T-helper 2 cell treated with Interferon-gamma antibody and Interleukin-4, amounts not matched to agents 5 μg/mL and 100 μg/mL, for 36 hours (primary cell): ENCODE measurements at regions not wholly inside any gene's neighbourhood (a gene's known extent, or its start where the extent isn't known, plus 50 kb on each side); places are given as distances from the start of the nearest gene placed in this dataset.

ENCODE experiments used
- DNase-seq: peaks from one replicate; pipeline ENCODE4 v3.0.0; 2021; ENCODE audit warnings: low spot score
- H3K27ac Mint-ChIP-seq: one replicate; pipeline ENCODE4 v1.8.0; 2021; ENCODE audit warnings: mild to moderate bottlenecking, mixed read lengths
- H3K27me3 Mint-ChIP-seq: one replicate; pipeline ENCODE4 v1.8.0; 2021; ENCODE audit warnings: low read depth, mixed read lengths
- H3K36me3 Mint-ChIP-seq: one replicate; pipeline ENCODE4 v1.8.0; 2021; ENCODE audit warnings: low read depth, mixed read lengths
- H3K4me1 Mint-ChIP-seq: one replicate; pipeline ENCODE4 v1.8.0; 2021; ENCODE audit warnings: low read depth, mixed read lengths
- H3K4me3 Mint-ChIP-seq: one replicate; pipeline ENCODE4 v1.8.0; 2022; ENCODE audit warnings: mild to moderate bottlenecking, moderate library complexity, mixed read lengths
- H3K9me3 Mint-ChIP-seq: one replicate; pipeline ENCODE4 v1.8.0; 2021; ENCODE audit warnings: mixed read lengths

GRCh38 chr2:5036256-5036655, 655.9 kb upstream of the SOX11 start:
- Mint-ChIP-seq H3K4me3 (no peak overlapping the region), H3K27ac (no peak overlapping the region), H3K36me3 (no peaks in the 10 kb centered on the region), H3K27me3 (no peaks in the 10 kb centered on the region), H3K4me1 (no peaks in the 10 kb centered on the region), H3K9me3 (peaks cover 36% of the 10 kb centered on the region)
- no peak for DNase-seq

DNA sequence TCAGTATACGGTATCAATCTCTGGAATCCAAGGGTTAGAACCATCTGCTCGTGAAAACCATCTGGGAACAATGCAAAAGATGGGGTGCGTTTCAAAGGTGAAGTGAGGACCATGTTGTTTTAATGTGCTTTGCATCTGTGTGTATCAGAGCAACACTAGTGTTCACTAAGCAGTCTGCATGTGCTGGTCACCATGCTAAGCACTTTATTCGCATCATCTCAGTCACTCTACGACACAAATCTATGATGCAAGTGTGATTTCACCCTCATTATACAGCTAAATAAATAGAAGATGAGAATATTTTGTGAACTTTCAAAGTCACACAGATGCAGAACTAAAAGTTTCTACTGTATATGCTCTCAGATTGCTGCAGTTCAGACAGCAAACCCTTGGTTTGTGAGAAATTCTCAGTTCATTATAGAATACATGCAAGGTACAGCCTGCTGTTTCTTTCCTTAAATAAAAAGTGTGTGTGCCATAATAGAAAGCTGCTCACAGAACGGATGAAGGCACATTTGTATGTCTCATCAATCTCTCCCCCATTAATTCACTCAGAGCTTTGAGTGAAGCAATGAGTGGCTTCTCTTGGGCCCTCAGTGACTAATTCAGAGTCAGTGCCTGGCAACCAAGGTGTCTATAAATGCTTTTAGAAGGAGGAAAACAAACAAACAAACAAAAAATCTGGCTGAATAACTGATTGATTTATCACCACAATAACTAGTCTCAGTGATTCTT, 652.8 kb upstream of the SOX11 start:
- Mint-ChIP-seq H3K4me1 (no peaks in the 10 kb centered on the region), H3K27ac (no peak overlapping the region), H3K27me3 (no peaks in the 10 kb centered on the region), H3K36me3 (no peaks in the 10 kb centered on the region), H3K4me3 (no peak overlapping the region), H3K9me3 (peaks cover 28% of the 10 kb centered on the region)
- no peak for DNase-seq

- Mint-ChIP-seq H3K36me3 (no peaks in the 10 kb centered on the region), H3K4me3 (no peak overlapping the region), H3K27ac (no peak overlapping the region), H3K4me1 (no peaks in the 10 kb centered on the region), H3K9me3 (peaks cover 32% of the 10 kb centered on the region), H3K27me3 (no peaks in the 10 kb centered on the region)
- no peak for DNase-seq
Observed at GRCh38 chr2:5040571-5040970, 651.6 kb upstream of the SOX11 start.

- Mint-ChIP-seq H3K4me3 (no peak overlapping the region), H3K9me3 (peaks cover 32% of the 10 kb centered on the region), H3K27me3 (no peaks in the 10 kb centered on the region), H3K27ac (no peak overlapping the region), H3K4me1 (no peaks in the 10 kb centered on the region), H3K36me3 (no peaks in the 10 kb centered on the region)
- no peak for DNase-seq
Observed at GRCh38 chr2:5041501-5041900, 650.7 kb upstream of the SOX11 start.

GRCh38 chr2:5042666-5043440, 649.3 kb upstream of the SOX11 start:
- no peak for DNase-seq
- H3K36me3 Mint-ChIP-seq, result no peaks in the 10 kb centered on the region
- no peaks in the 10 kb centered on the region for H3K27me3 Mint-ChIP-seq
- no peak overlapping the region for H3K27ac Mint-ChIP-seq
- H3K4me1 Mint-ChIP-seq, result no peaks in the 10 kb centered on the region
- no peak overlapping the region for H3K4me3 Mint-ChIP-seq
- H3K9me3 Mint-ChIP-seq, result peaks cover 28% of the 10 kb centered on the region

- Mint-ChIP-seq H3K36me3 (no peaks in the 10 kb centered on the region), H3K9me3 (peaks cover 26% of the 10 kb centered on the region), H3K4me1 (no peaks in the 10 kb centered on the region), H3K4me3 (no peak overlapping the region), H3K27me3 (no peaks in the 10 kb centered on the region), H3K27ac (no peak overlapping the region)
- no peak for DNase-seq
Observed at GRCh38 chr2:5051300-5051699, 640.9 kb upstream of the SOX11 start.

DNA sequence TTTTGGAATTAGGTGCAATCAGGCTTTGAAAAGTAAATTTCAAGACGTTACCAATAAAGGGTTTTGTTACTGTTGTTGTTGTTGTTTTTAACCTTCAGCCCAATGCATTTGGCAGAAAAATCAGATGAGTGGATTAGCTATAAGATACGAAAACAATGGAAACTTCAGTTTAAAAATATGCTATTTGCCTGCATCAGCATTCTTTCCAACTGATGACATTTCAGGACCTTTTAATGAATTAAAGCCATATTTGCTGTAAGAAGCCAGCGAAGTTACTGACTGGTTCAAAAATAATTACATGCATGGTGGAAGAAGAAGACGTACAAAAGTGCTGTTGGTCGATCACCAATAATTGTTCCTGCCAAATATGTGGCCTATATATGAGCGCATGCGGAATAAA, 639.3 kb upstream of the SOX11 start:
- Mint-ChIP-seq H3K4me1 (no peaks in the 10 kb centered on the region), H3K27ac (no peak overlapping the region)

DNA sequence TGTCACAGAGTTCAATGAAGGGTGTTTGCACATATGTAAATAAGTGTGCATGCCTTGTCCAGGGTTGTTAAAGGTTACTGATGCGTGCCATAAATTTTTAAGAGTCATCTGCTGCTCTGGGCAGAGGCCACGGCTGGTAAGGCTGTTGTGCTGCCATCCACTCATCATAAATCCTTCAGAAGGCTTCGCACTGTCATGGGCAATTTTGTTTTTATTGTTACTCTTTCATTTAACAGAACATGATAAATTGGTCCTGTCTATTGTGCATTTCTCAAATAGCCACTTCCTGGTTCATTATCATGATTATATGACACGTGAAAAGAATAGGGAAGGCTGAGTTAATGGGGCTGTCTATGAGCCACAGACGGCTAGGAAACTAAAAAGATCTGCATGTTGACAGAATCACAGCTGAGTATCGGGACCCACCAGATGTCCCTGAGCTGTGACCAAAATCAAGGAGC, 634.3 kb upstream of the SOX11 start:
- H3K4me3 Mint-ChIP-seq, result no peak overlapping the region
- H3K9me3 Mint-ChIP-seq, result peaks cover 29% of the 10 kb centered on the region
- H3K4me1 Mint-ChIP-seq, result no peaks in the 10 kb centered on the region
- no peaks in the 10 kb centered on the region for H3K36me3 Mint-ChIP-seq
- H3K27me3 Mint-ChIP-seq, result no peaks in the 10 kb centered on the region
- no peak for DNase-seq
- no peak overlapping the region for H3K27ac Mint-ChIP-seq

More for the DNA sequence above, 639.3 kb upstream of the SOX11 start:
- Mint-ChIP-seq H3K4me3 (no peak overlapping the region), H3K36me3 (no peaks in the 10 kb centered on the region), H3K27me3 (no peaks in the 10 kb centered on the region), H3K9me3 (peaks cover 29% of the 10 kb centered on the region)
- DNase-seq, result no peak

DNA sequence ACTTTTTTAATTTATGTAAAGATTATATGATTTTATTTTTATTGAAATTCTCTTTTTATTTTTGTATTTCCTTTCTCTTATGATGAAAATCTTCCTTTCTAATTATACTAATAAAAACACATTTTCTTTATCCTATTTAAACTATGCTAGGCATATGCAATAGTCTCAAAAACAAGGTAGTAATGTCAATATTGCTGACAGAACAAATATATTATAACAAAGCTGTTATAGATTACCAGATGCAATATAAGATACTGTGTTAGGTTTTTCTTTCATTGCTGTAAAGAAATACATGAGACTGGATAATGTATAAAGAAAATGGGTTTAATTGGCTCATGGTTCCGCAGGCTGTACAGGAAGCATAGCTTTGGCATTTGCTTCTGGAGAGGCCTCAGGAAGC, 631.2 kb upstream of the SOX11 start:
- H3K4me3 Mint-ChIP-seq, result no peak overlapping the region
- no peak for DNase-seq
- H3K9me3 Mint-ChIP-seq, result peaks cover 30% of the 10 kb centered on the region
- no peak overlapping the region for H3K27ac Mint-ChIP-seq
- no peaks in the 10 kb centered on the region for H3K4me1 Mint-ChIP-seq
- H3K36me3 Mint-ChIP-seq, result no peaks in the 10 kb centered on the region
- no peaks in the 10 kb centered on the region for H3K27me3 Mint-ChIP-seq

- DNase-seq, result no peak
- H3K9me3 Mint-ChIP-seq, result peaks cover 25% of the 10 kb centered on the region
- H3K4me3 Mint-ChIP-seq, result no peak overlapping the region
- no peaks in the 10 kb centered on the region for H3K36me3 Mint-ChIP-seq
- no peak overlapping the region for H3K27ac Mint-ChIP-seq
- no peaks in the 10 kb centered on the region for H3K4me1 Mint-ChIP-seq
- no peaks in the 10 kb centered on the region for H3K27me3 Mint-ChIP-seq
Observed at GRCh38 chr2:5064687-5065086, 627.5 kb upstream of the SOX11 start.

DNA sequence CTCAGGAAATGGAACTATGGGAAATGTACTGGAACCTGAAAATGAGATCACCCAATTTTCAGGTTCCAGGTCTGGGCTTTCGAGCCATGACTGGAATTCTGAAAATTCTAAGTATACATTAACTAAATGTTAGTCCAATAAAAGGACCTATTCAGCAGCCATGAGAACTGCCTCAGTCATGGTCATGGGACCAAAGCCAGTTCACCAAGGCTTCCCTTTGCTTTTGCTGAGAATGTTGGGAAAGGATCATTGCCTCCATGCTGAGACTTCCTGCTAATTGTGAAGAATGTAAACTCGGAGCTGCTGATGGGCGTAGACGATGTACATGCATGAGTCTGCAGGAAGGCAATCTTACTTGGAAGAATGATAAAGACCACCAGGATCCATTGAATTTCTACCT, 624.4 kb upstream of the SOX11 start:
- H3K27ac Mint-ChIP-seq, result no peak overlapping the region
- H3K36me3 Mint-ChIP-seq, result no peaks in the 10 kb centered on the region
- H3K27me3 Mint-ChIP-seq, result no peaks in the 10 kb centered on the region
- H3K9me3 Mint-ChIP-seq, result peaks cover 33% of the 10 kb centered on the region
- DNase-seq, result no peak
- no peak overlapping the region for H3K4me3 Mint-ChIP-seq
- H3K4me1 Mint-ChIP-seq, result no peaks in the 10 kb centered on the region

DNA sequence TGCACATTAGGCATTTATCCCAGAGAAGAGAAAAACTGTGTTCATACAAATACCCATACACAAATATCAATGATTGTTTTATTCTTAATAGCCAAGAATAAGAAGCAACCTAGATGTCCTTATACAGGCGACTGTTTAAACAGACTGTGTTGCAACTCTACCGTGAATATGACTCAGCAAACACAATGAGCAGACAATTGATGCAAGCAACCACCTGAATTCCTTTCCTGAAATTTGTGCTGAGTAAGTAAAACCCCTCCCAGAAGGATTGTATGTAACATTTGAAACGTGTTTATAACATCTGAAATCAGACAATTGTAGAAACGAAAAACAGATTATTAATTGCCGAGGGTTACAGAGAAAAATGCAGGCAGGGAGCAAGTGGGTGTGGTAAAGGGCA, 621.9 kb upstream of the SOX11 start:
- Mint-ChIP-seq H3K4me1 (no peaks in the 10 kb centered on the region), H3K36me3 (no peaks in the 10 kb centered on the region), H3K27me3 (no peaks in the 10 kb centered on the region), H3K9me3 (peaks cover 32% of the 10 kb centered on the region), H3K27ac (no peak overlapping the region), H3K4me3 (no peak overlapping the region)
- DNase-seq, result no peak

DNA sequence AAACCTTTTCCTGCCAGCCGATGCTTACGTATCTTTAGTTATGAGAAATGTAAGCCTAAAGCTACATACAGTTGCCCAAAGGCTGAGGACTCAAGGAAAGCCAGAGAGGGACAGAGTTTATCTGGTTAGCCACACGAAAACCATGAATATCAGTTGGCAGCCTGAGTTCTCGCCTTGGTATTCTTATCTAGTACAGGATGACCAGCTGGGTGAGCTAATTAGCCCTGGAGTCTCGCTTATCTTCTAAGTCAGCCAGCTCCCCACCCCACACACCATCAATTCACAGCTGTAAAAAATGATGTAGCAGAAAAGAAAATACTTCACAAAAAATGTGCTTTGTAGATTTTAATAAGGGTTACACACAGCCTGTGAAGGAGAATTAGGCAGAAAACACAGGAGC, 617.5 kb upstream of the SOX11 start:
- H3K27me3 Mint-ChIP-seq, result no peaks in the 10 kb centered on the region
- no peaks in the 10 kb centered on the region for H3K36me3 Mint-ChIP-seq
- no peaks in the 10 kb centered on the region for H3K4me1 Mint-ChIP-seq
- no peak overlapping the region for H3K4me3 Mint-ChIP-seq
- DNase-seq, result no peak
- peaks cover 29% of the 10 kb centered on the region for H3K9me3 Mint-ChIP-seq
- no peak overlapping the region for H3K27ac Mint-ChIP-seq

- H3K27ac Mint-ChIP-seq, result no peak overlapping the region
- DNase-seq, result no peak
- no peak overlapping the region for H3K4me3 Mint-ChIP-seq
- H3K36me3 Mint-ChIP-seq, result no peaks in the 10 kb centered on the region
- H3K27me3 Mint-ChIP-seq, result no peaks in the 10 kb centered on the region
- peaks cover 30% of the 10 kb centered on the region for H3K9me3 Mint-ChIP-seq
- no peaks in the 10 kb centered on the region for H3K4me1 Mint-ChIP-seq
Observed at GRCh38 chr2:5076599-5076998, 615.6 kb upstream of the SOX11 start.
